Endodermal cell (in vitro differentiated cells): ENCODE measurements at regions not wholly inside any gene's neighbourhood (a gene's known extent, or its start where the extent isn't known, plus 50 kb on each side); places are given as distances from the start of the nearest gene placed in this dataset.

Source experiments
- DNase-seq: peaks from one replicate; pipeline ENCODE4 v3.0.0-alpha.2; 2017
- H3K27ac ChIP-seq: 2 replicates; pipeline ENCODE4 v1.5.1; 2013; ENCODE audit warnings: mild to moderate bottlenecking, low read depth, low read length, moderate library complexity
- H3K27me3 ChIP-seq: 2 replicates; pipeline ENCODE4 v1.6.1; 2013; ENCODE audit warnings: mild to moderate bottlenecking, low read length, moderate library complexity; ENCODE audit not compliant: insufficient read depth, control insufficient read depth, poor library complexity, severe bottlenecking
- H3K36me3 ChIP-seq: 2 replicates; pipeline ENCODE4 v1.7.0; 2013; ENCODE audit warnings: mild to moderate bottlenecking, low read length, moderate library complexity; ENCODE audit not compliant: control insufficient read depth, insufficient read depth
- H3K4me1 ChIP-seq: one replicate; pipeline ENCODE4 v1.7.0; 2013; ENCODE audit warnings: low read length; ENCODE audit not compliant: control insufficient read depth, insufficient read depth
- H3K4me3 ChIP-seq: 2 replicates; pipeline ENCODE4 v1.5.1; 2013; ENCODE audit warnings: mild to moderate bottlenecking, low read length, moderate library complexity
- H3K9ac ChIP-seq: 2 replicates; pipeline ENCODE4 v1.6.1; 2013; ENCODE audit warnings: mild to moderate bottlenecking, low read length, moderate library complexity; ENCODE audit not compliant: poor library complexity, severe bottlenecking; ENCODE audit errors: extremely low read depth
- H3K9me3 ChIP-seq: 2 replicates; pipeline ENCODE4 v1.6.1; 2013; ENCODE audit warnings: mild to moderate bottlenecking, low read length, moderate library complexity; ENCODE audit not compliant: control insufficient read depth
- H3K27ac Mint-ChIP-seq: 2 replicates; pipeline ENCODE4 v1.8.0; 2020; ENCODE audit warnings: mixed read lengths
- H3K27me3 Mint-ChIP-seq: 2 replicates; pipeline ENCODE4 v1.8.0; 2021; ENCODE audit warnings: mild to moderate bottlenecking, mixed read lengths; ENCODE audit not compliant: insufficient read depth
- H3K36me3 Mint-ChIP-seq: 2 replicates; pipeline ENCODE4 v1.8.0; 2020; ENCODE audit warnings: low read depth, mixed read lengths
- H3K4me1 Mint-ChIP-seq: 2 replicates; pipeline ENCODE4 v1.8.0; 2020; ENCODE audit warnings: mixed read lengths
- H3K4me3 Mint-ChIP-seq: 2 replicates; pipeline ENCODE4 v1.8.0; 2020; ENCODE audit warnings: mild to moderate bottlenecking, moderate library complexity, mixed read lengths
- H3K9me3 Mint-ChIP-seq: 2 replicates; pipeline ENCODE4 v1.8.0; 2020; ENCODE audit warnings: mild to moderate bottlenecking, mixed read lengths
- WGBS, 2 experiments: methylation state at CpG; one replicate each; pipeline versions ENCODE4 v1.1.5 to v1.1.7; 2013; ENCODE audit warnings: missing lambda C conversion rate in 2 of 2, mixed read lengths in 1 of 2; ENCODE audit not compliant: insufficient coverage in 1 of 2, insufficient read length in 1 of 2; 5-methylcytosine and 5-hydroxymethylcytosine counted together
- TF ChIP-seq, protein P1 (sequence below): fragments of 200-600 bp; sonication (generic); conservative IDR thresholded peaks from 2 replicates; pipeline ENCODE4 v1.5.0; 2021; ENCODE audit warnings: antibody characterized with exemption, mild to moderate bottlenecking

DNA sequence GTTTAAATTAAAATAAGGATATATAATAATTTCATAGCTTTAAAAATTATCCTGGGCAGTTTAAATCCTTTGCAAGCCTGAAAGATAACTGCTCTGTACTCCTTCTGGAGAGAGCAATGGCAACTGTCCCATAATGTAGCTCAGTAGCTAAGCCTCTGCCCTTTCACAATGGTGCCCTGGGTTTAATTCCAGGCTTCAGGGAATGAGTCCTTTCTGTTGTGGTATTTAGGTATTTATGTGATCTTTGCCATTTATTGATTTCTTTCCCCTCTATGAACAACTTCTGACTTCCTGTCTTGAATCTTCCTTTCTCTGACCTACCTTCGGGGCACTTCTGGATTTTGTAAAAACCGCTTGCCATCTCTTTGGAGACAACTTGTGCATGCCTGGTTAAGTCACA is 773.2 kb downstream of the IPMK start:
- H3K9me3 Mint-ChIP-seq: peaks cover 2% of the 10 kb centered on the region
- TF ChIP-seq, protein P1, sequence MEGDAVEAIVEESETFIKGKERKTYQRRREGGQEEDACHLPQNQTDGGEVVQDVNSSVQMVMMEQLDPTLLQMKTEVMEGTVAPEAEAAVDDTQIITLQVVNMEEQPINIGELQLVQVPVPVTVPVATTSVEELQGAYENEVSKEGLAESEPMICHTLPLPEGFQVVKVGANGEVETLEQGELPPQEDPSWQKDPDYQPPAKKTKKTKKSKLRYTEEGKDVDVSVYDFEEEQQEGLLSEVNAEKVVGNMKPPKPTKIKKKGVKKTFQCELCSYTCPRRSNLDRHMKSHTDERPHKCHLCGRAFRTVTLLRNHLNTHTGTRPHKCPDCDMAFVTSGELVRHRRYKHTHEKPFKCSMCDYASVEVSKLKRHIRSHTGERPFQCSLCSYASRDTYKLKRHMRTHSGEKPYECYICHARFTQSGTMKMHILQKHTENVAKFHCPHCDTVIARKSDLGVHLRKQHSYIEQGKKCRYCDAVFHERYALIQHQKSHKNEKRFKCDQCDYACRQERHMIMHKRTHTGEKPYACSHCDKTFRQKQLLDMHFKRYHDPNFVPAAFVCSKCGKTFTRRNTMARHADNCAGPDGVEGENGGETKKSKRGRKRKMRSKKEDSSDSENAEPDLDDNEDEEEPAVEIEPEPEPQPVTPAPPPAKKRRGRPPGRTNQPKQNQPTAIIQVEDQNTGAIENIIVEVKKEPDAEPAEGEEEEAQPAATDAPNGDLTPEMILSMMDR: no peak
- Histone ChIP-seq H3K4me3 (no peak overlapping the region), H3K27me3 (no peaks in the 10 kb centered on the region), H3K9me3 (peaks cover under 1% of the 10 kb centered on the region), H3K27ac (no peak overlapping the region), H3K9ac (no peak overlapping the region), H3K36me3 (no peaks in the 10 kb centered on the region), H3K4me1 (no peaks in the 10 kb centered on the region)
- 94 to 100% methylated on average over 1 to 2 of the region's 2 CpGs for WGBS, 2 experiments
- no peak overlapping the region for H3K27ac Mint-ChIP-seq
- DNase-seq: no peak
- H3K4me3 Mint-ChIP-seq: no peak overlapping the region
- H3K27me3 Mint-ChIP-seq: peaks cover 22% of the 10 kb centered on the region
- peaks cover 2% of the 10 kb centered on the region for H3K36me3 Mint-ChIP-seq
- no peaks in the 10 kb centered on the region for H3K4me1 Mint-ChIP-seq

DNA sequence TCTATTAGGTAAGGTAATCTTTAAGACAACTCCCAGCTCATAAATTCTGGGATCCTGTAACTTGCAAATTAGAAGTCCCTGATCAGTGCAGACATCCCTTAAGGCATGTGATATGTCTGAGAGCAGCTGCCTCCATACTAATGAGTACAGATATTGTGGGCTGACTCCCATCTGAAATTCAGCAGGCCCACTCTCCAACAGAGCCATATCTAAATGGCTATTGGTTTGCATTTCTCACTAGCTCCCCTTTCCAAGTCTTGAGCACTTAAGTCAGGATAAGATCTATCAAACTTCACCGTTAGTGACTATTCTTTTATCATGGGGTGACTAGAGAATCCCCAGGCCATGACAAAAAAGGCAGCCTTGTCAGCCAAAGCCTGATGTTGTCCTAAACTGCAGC is 785.4 kb downstream of the IPMK start:
- 18 to 75% methylated on average over 1 of the region's 1 CpG for WGBS, 2 experiments
- Histone ChIP-seq H3K36me3 (no peaks in the 10 kb centered on the region), H3K27ac (no peak overlapping the region), H3K4me3 (peak overlapping the region; percentile 5), H3K27me3 (peaks cover 12% of the 10 kb centered on the region), H3K4me1 (peaks cover 11% of the 10 kb centered on the region), H3K9me3 (peaks cover under 1% of the 10 kb centered on the region), H3K9ac (no peak overlapping the region)
- H3K4me3 Mint-ChIP-seq: no peak overlapping the region
- H3K36me3 Mint-ChIP-seq: no peaks in the 10 kb centered on the region
- peaks cover 17% of the 10 kb centered on the region for H3K27me3 Mint-ChIP-seq
- no peak overlapping the region for H3K27ac Mint-ChIP-seq
- no peak for DNase-seq
- TF ChIP-seq, protein P1: no peak
- no peaks in the 10 kb centered on the region for H3K9me3 Mint-ChIP-seq
- peaks cover 42% of the 10 kb centered on the region for H3K4me1 Mint-ChIP-seq

DNA sequence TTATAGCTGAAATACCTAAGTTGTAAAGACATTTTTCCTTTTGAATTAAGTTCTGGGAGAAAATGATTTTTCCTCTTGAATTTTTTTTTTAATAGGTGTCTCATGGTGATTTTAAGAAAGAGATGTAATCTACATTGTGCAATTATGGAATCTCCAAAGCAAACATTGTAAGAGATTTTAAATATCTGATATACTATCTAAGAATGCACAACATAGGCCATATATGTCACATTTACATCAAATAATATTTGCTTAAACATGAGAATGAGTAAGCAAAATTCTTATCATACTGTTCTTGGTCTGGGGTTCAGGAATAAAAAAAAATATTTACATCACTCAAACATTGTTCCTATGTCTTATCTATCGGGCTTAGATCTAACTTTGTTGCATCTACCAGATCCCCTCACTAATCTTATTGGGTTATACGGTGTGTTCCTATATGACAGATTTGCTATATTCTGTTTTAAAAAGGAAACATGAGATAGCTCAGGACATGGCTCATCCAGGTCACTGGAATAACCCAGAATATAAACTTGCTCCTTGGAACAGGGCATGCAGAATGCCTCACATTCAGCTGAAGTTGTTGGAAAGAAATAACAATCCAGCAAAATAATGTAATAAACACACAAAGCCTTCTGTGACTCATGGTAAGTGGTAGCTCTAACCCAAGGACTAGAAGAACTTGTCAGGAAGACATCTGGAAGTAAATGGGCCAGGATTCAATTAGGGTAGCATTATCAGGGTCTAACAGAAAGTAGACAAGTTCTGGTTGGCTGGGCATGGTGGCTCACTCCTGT is 794.7 kb downstream of the IPMK start:
- H3K4me1 Mint-ChIP-seq: peaks cover 4% of the 10 kb centered on the region
- Histone ChIP-seq H3K27me3 (peaks cover 75% of the 10 kb centered on the region), H3K9me3 (no peaks in the 10 kb centered on the region), H3K9ac (no peak overlapping the region), H3K4me3 (no peak overlapping the region), H3K36me3 (no peaks in the 10 kb centered on the region), H3K4me1 (no peaks in the 10 kb centered on the region), H3K27ac (no peak overlapping the region)
- TF ChIP-seq, protein P1: no peak
- H3K4me3 Mint-ChIP-seq: no peak overlapping the region
- H3K27me3 Mint-ChIP-seq: peaks cover 47% of the 10 kb centered on the region
- H3K27ac Mint-ChIP-seq: no peak overlapping the region
- DNase-seq: no peak
- WGBS, 2 experiments: 87 to 90% methylated on average over 2 of the region's 2 CpGs
- H3K36me3 Mint-ChIP-seq: no peaks in the 10 kb centered on the region
- H3K9me3 Mint-ChIP-seq: no peaks in the 10 kb centered on the region
